ENCODE measurements at regions not wholly inside any gene's neighbourhood (a gene's known extent, or its start where the extent isn't known, plus 50 kb on each side); places are given as distances from the start of the nearest gene placed in this dataset.

DNA sequence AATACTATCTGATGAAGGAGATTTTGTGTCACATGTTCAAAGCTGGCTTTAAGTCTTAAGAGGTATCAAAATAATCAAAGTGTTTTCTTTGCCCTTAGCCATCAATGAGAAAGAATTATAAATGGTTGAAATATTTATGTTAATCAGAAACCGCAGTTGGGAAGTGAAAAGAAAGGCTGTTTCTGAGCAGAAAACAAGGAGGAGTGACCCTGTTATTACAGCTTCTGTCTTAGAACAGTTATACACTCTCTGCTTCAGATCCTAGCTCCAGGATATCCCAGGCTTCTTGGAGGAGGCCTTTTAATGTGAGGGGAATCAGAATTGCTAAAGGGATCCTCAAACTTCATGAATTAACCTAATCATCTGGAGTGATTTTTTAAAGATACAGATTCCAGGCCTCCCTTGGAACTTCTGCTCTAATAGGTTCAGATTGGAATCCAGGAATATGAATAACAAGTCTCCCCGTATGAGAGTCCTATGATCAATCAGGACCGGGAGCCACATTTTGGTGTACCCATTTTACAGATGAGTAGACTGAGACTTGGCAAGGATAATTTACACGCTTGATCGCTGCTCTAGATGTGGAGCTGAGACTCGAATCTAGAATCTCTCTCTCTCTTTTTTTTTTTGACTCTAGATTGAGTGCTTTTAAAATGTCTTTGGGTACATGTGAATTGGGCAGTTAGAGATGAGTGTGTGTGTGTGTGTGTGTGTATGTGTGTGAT lies 50.8 kb upstream of the JAG1 start:
- DNase-seq = no peak

DNA sequence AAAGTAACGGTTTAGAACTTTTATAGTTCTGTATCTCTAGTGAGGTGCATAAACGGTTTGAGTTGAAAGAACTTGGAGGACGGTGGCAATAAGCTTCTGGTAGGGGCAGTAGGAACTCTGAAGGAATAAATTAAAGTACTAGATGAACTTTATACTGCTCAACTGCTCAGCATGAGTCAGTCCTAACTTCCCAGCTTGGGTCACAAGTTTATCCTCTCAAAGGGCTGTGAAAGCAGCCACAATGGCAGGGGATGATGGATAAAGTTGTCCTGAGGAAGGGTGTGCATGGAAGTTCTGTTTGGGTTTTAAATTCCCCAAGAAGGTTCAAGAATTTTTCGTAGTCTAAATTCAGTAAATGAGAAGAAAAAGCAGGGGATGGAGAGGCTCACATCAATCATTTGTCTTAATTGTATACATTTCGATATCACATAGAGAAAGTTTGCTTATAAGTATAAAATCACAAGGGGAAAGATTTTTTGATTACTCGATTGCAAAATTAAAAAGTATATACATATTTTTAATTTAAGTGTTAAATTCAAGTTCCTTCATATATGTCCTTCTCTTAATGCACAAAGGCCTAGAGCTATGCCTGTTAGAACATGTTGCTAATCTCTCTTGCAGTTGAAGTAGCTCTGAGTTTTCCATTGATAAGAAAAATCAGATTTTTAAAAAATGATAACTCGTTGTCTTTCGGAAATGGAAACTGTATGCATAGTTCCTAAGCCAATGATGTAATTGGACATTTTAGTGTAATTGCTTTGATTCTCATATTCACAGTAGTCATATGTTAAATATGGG lies 55.3 kb upstream of the JAG1 start:
- DNase-seq = no peak

DNA sequence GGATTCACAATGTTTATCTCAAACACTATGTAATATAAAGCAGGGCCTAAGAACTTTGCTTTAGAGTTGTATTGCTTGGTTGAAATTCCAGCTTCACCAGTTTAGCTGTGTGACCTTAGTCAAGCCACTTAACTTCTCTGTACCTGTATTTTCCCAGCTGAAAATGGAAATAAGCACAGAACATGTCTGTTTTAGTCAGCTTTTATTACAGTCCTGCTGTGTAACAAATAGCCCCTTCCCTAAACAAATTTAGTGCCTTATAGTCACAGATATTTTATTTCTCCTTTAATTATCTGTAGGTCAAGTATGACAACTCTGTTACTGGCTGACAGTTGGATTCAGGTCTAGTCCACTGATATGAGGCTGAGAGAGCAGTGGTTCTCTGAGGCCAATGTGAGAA lies 56.0 kb upstream of the JAG1 start:
- no peak for DNase-seq

DNA sequence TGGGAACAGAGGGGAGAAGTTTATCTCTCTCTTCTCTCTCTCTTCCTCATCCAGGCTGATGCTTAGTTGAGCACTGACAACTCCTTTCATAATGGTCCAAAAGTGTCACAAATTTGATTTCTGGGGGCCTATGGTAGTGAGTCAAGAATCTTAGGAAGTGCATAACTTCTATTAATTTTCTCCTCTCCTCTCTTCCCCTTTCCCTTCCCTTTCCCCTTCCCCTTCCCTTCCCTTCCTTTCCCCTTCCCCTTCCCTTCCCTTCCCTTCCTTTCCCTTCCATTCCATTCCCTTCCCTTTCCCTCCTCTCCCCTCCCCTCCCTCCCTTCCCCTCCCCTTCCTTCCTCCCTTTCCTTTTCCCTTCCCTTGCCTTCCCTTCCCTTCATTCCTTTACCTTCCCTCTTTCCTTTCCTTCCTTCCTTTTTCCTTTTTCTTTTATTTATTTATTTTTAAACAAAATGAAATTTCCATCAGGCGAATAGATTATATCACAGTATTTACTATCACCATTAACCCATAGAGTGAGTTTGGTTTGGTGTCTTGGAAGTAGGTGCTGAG lies 56.9 kb upstream of the JAG1 start:
- no peak for DNase-seq

DNA sequence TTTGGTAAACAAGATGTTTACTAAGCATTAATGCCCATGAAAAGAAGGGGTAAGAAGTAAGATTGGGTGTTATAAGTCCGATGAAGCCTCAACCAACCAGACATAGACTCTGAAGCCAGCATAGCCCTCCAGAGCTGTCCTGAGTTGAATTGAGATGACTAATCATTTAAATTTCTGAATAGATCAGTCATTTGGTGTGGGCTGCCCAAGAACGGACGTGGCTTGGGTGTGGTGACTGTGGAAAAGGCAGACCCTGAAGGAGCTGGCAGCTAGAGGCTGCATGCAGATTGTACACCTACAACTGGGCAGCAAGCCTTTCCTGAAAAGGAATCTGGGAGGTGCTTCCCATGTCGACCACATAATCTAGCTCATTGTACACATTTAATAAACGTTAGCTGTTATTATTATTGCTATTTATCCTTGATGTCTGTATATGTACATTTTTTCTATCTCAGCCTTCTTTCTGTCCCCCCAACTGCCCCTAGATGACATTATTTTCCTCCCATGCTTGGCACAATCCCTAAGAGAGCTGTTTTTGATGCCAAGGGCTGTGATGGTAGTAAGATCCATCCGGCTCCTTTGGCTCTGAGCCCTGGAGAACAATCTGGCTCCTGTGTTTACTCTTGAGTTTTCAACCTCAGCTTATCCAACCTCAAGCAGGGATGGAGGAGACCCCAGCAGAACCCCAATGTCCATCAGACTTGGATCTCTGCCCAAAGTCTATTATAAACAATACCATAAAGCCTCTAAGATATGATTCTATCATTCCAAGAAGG lies 57.6 kb upstream of the JAG1 start:
- no peak for DNase-seq

DNA sequence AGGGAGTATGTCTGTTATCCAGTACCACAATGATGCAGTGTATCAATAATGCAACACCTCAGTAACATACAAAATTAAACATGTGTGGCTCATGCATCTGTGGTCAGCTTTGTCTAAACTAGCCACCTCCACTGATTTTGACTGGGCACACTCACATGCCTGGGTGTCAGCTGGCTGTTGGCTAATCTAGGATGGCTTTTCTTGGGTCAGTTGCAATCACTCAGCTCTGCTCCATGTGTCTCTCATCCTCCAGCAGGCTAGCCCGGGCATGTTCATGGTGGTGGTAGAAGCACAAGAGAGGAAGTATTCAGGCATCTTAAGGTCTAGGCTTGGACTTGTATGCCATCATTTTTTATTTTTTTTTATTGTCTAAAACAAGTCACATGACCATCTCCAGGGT lies 59.3 kb upstream of the JAG1 start:
- no peak for DNase-seq

DNA sequence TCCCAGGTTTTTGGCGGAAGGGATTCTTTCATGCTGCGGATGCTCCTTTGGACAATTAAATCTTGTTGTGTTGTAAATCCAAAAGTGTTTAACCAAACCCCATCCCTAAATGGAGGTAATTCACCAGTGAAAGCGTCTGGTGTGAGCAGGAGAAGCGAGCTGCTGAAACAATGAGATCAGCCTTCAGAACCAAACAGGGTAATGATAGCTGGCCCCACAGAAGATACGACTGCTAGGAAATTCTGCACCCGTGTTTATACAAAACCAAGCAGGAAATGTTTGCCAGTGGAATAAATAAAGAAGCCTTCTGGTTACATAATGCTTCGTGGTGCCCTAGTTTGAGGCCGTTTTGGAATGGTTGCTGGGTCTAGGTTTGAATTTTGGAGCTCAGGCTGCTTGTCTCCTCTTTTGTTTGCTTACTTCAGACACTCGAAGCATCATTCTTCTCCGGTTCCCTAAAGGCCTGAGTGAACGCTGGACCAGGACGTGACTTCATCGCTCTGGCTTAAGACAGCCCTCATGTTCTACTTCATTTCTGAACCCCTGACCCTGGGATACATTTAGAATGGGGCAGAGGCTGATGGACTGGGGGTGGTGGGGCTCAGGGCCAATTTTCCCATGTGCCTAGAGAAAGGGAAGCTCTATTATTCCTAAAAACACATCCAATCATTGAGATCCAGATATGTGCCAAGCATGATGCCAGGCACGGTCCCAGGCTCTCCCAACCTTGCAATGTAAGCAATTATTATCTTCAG lies 61.6 kb upstream of the JAG1 start:
- no peak for DNase-seq

DNA sequence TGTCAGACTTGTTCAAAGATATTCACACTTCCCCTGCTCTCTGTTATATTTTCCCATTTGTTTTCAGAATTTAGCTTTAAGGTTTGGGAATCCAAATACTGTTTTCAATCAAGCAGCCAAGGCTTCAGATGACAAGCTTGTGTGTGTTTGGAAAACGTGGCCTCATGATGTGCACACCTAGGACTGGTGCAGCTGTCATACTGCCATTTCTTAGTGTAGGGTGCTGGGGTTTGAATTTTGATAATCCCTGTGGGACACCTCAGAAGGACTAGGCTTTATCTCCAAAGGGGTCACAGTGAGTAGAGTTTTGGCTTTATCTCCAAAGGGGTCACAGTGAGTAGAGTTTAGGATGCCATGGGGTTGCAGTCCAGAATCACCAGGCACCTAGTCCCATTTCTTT lies 65.3 kb upstream of the JAG1 start:
- no peak for DNase-seq

DNA sequence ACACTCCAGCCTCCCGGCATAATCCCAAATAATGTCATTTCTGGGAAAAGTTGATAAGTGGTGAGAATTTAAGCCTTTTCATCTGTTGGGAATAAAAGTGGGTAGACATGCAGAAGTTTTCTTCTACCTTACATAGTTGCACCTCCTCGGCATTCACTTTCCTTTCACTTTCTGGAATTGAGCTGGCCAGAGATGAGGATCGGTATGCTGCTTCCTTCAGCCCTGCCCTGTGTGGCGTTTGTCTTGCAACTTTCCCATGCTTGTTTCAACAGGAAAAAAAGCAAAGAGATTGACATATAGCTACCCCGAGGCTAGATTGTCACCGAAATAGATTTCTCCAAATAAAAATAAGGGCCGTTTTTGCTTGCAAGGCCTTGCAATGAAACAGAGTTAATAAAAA lies 65.8 kb upstream of the JAG1 start:
- DNase-seq = no peak

DNA sequence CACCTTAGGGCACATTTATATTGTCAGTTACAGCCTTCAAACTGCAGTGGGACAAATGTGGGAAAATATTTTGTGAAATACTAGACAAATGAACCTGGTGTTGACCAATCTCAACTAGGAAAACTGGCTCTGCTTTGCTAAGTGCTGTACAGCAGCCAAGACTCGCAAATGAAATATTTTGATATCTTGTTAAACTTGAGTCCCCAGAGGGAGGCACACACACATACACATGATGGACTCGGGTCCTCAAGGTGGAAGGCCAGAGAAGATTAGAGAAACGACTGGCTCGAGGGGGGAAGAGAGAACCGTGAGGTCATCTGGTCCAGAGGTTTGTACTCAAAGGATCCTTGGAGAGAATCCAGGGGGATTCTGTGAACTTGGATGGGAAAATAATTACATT lies 67.3 kb upstream of the JAG1 start:
- DNase-seq = no peak

DNA sequence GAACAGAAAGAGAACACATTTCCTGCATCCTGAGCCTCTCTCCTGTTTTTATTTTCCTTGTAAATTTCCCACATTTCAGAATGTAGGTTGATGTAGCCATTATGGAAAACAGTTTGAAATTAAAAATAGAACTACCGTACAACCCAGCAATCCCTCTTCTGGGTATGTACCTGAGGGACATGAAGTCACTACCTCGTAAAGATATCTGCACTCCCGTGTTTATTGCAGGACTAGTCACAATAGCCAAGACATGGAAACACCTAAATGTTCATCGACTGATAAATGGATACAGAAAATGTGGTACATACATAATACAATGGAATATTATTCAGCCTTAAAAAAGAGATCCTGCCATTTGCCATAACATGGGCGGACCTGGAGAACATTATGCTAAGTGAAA lies 72.0 kb upstream of the JAG1 start:
- DNase-seq = no peak

DNA sequence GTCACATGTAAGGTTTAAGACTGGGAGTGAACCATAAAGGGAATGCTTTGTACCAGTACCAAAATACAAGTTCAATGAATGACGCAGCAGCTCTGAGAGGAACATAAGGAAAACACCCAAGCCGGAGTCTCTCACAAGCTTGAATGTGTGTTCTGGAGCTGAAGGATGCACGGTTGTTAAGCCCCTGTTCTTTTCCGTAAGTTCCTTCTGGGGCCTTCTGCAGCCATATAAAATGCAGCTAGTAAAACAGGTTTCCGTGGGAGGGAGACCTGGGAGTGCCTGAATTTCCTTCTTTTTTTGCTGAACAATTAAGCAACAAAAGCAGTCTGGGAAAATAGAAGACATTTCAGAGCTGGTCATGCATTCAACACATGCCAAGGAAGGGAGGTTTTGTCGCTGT lies 73.2 kb upstream of the JAG1 start:
- DNase-seq = no peak

DNA sequence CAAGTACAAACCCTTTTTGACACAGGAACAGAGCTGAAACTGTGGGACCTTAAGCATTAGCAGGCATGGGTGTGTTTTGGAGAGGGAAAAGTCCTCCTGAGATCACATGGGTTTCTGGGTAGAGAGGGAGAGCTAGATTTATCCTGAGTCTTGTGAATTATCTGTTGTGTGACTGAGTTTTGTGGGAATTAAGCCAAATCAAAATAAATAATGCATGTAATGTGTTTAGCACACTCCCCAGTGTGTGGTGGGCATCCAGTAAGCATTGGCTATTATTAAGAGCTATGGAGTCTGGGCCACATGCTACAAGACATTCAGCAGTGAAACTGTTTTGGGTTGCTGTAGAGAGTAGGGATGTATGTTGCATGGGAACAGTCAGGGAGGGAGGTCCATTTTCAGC lies 75.3 kb upstream of the JAG1 start:
- no peak for DNase-seq

DNA sequence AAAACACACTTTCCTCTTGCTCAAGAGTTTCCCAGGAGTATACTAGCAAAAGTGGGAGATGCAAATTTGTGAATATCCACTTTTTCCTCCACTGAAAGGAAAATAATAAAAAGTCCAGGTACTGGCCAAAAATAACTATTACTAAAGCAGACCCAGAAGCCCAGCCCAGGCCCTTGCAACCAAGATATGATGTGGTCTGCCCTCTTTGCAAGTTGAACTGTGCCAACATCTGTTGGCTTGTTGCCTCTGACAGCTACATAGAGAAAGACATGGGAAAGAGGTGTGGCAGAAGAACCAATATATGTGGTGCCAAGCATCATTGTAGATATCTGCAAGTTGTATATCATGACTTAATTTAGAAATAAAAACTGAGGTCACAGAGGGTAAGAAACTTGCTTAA lies 78.4 kb upstream of the JAG1 start:
- no peak for DNase-seq

DNA sequence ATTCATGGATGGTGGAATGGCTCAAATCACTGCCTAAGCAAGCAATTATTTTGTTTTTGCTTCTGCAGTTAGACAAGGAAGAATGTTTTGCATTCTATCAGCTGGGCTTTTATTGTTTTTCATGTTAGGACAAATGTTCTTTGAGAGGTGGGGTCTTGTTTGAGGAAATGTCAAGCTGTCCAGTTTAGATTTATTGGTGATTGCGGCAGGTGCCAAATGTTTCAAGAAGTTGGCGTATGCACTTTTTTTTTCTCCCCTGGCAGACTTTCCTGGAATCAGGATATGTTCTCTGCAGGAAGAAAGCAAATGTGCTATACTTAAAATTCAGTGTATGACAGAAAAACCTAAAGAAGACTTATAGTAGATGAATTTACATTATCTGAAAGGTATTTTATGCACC lies 81.0 kb upstream of the JAG1 start:
- DNase-seq = no peak

DNA sequence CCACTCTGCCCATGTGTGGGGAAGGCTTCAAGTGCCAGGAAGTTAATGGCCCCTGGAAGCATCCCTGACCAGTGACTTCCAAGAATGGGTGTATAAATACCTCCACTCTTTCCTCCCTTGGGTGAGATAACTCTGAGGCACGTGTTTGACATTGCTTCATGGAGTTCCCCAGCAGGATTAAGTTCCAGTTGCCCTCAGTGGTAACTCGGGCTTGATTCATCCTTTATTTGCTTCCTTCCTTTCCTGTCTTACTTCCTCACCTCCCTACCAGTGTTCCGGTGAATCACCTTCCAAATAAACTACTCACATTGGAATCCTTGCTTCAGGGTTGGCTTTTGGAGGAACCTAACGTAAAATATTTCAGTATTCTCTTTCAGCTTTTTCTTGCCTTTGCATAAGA lies 84.6 kb upstream of the JAG1 start:
- DNase-seq = no peak

DNA sequence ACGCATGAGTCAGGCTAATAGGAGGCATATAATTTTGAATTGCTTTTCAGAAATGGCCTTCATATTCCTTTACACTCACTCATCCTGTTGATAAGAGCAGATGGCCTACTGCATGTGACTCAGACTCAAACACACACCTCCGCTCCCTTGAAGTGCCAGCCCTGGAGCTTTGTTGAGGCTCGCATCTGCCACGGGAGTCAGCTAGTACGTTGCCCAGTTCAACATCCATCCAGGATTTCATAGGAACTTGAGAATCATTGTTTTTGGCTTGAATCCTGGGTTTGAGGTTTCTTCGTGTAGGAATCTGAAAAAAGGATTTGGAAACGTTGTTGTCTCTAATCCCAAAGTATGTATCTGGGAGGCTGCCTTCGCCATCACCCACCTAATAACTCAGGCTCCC lies 87.4 kb upstream of the JAG1 start:
- no peak for DNase-seq

DNA sequence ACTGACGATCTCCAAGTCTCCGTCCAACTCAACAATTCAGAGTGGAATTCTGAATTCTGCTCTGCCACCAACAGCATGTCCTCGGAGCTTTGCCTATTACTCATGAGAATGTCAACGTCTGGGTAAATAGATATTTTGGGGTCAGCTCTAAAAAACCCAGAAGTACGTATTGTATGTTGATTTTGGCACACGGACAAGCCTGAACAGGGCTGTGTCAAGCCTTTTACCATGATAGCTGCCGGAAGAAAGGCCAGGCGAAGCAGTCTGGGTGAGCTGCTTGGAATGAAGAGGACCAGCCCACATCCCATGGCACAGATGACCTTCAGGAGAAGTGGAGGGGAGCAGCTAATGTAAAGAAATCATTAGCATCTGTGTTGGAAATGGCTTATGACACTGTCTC lies 88.0 kb upstream of the JAG1 start:
- no peak for DNase-seq

DNA sequence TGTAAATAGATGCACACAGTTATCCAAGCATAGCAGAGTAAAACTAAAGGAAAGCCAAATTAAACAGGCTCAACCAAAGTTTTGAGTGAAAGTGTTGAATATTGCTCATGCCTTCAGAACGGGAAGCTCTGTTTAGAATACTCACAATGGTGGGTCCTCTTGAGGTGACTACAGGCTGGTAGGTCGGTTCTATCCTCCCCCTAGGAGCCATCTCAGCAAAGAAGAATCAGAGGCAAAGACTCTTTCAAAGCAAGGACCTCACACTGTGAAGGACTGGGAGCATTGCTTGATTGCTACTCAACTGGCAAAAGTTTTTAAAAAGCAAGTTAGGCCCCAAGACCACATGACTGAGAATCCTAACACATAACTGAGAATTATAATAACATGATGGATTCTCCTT lies 88.4 kb upstream of the JAG1 start:
- DNase-seq = no peak

DNA sequence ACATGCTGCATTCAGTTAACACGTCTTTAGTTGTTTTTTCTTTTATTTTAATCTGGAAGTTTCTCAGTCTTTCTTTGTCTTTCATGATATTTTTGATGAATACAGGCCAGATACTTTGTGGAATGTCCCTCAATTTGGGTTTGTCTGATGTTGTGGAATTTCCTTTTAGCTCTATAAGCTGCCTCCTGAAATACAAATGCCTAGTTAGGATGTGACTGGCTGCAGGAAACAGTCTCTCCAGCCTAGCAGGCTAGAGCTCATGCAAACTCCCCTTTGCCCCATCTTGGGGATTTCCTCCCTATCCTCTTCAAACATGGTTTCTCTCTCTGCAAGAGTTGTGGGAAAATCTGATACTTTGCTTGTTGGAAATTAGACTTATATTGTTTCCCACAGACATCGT lies 89.3 kb upstream of the JAG1 start:
- DNase-seq = no peak

DNA sequence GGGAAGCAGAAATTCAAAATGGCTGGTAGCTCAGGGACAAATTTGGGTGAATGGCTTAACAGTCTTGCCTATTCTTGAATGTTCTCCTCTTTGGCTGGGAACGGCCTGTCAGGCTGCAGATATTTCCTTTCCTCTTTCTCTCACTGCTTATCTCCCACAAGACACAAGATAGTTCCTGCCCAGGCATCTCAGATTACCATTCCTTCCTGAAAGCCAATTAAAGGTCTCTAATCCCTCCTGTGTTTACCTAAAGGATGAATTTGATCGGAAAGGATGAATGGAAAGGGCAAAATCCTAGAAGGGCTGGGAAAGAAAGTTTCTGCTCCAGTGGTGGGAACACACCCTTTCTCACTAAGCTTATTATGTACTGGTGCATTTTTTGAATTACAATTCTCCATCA lies 95.9 kb upstream of the JAG1 start:
- DNase-seq = no peak

DNA sequence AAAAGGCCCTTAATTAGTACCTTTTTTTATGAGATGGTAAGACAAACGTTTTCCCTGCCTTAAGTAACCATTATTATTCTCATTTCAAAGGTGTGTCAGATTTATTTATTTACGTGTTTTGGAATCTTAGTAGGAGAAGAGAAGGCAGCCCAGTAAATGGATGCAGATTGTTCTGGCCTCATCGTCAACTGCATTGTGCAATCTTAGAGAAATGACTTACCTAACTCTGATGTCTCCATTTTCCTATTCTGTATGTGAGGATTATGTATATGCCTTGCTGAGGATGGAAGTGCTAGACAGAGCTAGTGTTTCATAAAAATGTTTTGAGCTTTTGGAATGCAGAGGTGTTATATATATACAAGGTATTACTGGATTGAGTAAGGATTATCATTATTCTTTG lies 97.0 kb upstream of the JAG1 start:
- no peak for DNase-seq

All from KG1 (cell line).